Suprapubic skin (tissue), 4 donors: ENCODE measurements at regions not wholly inside any gene's neighbourhood (a gene's known extent, or its start where the extent isn't known, plus 50 kb on each side); places are given as distances from the start of the nearest gene placed in this dataset.

ENCODE experiments used
- DNase-seq, 2 donors: peaks; one replicate each; pipeline ENCODE4 v3.0.0-alpha.2; 2019; ENCODE audit warnings: low spot score in 2 of 2
- H3K27ac ChIP-seq: fragments of 200-600 bp; sonication (generic); one replicate; pipeline ENCODE4 v1.5.1; 2019
- H3K27me3 ChIP-seq: fragments of 200-600 bp; sonication (generic); one replicate; pipeline ENCODE4 v1.5.1; 2019
- H3K36me3 ChIP-seq: fragments of 200-600 bp; sonication (generic); one replicate; pipeline ENCODE4 v1.5.1; 2019
- H3K4me1 ChIP-seq: fragments of 200-600 bp; sonication (generic); one replicate; pipeline ENCODE4 v1.5.1; 2019
- H3K4me3 ChIP-seq: fragments of 200-600 bp; sonication (generic); one replicate; pipeline ENCODE4 v1.5.1; 2019; ENCODE audit warnings: mild to moderate bottlenecking
- H3K9me3 ChIP-seq: fragments of 200-600 bp; sonication (generic); one replicate; pipeline ENCODE4 v1.5.1; 2019
- EP300 ChIP-seq: sonication (generic); formaldehyde crosslinking; IDR thresholded peaks from one replicate; pipeline ENCODE4 v1.6.1; 2017; ENCODE audit warnings: antibody characterized with exemption
- POLR2A ChIP-seq, 2 donors: fragments of 450-650 bp; IDR thresholded peaks; one replicate each; pipeline ENCODE4 v1.6.1; 2017; ENCODE audit warnings: antibody characterized with exemption in 2 of 2, mild to moderate bottlenecking in 2 of 2, moderate library complexity in 2 of 2
- POLR2AphosphoS5 ChIP-seq, 3 donors: sonication (generic); formaldehyde crosslinking; IDR thresholded peaks; one replicate each; pipeline ENCODE4 v1.6.1; 2017; ENCODE audit warnings: antibody characterized with exemption in 3 of 3
- WGBS: methylation state at CpG from one replicate; pipeline ENCODE4 v1.1.5; 2018; 5-methylcytosine and 5-hydroxymethylcytosine counted together
- TF ChIP-seq, protein P1 (sequence below), 2 donors: fragments of 200-600 bp in 1 of 2; fragments of 450-650 bp in 1 of 2; sonication (generic) in 1 of 2; IDR thresholded peaks; one replicate each; pipeline ENCODE4 v1.5.1; 2016 to 2019; ENCODE audit warnings: antibody characterized with exemption in 2 of 2, mild to moderate bottlenecking in 1 of 2, moderate library complexity in 1 of 2

DNA sequence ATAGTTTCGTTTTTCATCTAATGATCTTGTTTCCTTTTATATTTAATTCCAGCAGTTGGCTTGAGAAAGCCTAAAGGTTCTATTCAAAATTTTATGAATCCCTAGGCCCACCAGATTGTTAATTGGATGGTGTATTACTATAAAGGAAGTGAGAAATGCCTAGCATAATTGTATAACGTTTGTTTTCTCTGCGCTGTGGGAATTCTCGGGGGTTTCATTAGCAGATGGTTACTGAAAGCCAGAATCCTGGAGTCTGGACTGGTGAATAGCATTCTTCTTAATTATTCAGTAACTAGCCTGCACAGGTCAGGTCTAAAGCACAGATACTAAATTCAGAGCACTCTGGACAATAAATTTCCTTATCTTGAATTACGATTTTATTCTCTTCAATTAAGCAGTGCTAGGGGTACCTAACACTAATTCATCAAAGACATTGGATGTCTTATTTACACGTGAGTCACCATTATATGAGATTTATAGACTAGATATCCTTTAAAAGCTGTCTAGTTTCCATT, 459.4 kb downstream of the DTHD1 start:
- no peak for DNase-seq
- WGBS: 34% methylated on average over 6 of the region's 6 CpGs
- Histone ChIP-seq H3K4me1 (peaks cover 2% of the 10 kb centered on the region), H3K36me3 (no peaks in the 10 kb centered on the region), H3K27ac (no peak overlapping the region), H3K27me3 (no peaks in the 10 kb centered on the region), H3K4me3 (no peak overlapping the region), H3K9me3 (no peaks in the 10 kb centered on the region)
- TF ChIP-seq POLR2A (IDR thresholded peaks at IDR 0.05): no peak
- TF ChIP-seq, protein P1, sequence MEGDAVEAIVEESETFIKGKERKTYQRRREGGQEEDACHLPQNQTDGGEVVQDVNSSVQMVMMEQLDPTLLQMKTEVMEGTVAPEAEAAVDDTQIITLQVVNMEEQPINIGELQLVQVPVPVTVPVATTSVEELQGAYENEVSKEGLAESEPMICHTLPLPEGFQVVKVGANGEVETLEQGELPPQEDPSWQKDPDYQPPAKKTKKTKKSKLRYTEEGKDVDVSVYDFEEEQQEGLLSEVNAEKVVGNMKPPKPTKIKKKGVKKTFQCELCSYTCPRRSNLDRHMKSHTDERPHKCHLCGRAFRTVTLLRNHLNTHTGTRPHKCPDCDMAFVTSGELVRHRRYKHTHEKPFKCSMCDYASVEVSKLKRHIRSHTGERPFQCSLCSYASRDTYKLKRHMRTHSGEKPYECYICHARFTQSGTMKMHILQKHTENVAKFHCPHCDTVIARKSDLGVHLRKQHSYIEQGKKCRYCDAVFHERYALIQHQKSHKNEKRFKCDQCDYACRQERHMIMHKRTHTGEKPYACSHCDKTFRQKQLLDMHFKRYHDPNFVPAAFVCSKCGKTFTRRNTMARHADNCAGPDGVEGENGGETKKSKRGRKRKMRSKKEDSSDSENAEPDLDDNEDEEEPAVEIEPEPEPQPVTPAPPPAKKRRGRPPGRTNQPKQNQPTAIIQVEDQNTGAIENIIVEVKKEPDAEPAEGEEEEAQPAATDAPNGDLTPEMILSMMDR (IDR thresholded peaks at IDR 0.05): no peak
- TF ChIP-seq POLR2AphosphoS5 (IDR thresholded peaks at IDR 0.05): no peak
- no peak for TF ChIP-seq EP300

DNA sequence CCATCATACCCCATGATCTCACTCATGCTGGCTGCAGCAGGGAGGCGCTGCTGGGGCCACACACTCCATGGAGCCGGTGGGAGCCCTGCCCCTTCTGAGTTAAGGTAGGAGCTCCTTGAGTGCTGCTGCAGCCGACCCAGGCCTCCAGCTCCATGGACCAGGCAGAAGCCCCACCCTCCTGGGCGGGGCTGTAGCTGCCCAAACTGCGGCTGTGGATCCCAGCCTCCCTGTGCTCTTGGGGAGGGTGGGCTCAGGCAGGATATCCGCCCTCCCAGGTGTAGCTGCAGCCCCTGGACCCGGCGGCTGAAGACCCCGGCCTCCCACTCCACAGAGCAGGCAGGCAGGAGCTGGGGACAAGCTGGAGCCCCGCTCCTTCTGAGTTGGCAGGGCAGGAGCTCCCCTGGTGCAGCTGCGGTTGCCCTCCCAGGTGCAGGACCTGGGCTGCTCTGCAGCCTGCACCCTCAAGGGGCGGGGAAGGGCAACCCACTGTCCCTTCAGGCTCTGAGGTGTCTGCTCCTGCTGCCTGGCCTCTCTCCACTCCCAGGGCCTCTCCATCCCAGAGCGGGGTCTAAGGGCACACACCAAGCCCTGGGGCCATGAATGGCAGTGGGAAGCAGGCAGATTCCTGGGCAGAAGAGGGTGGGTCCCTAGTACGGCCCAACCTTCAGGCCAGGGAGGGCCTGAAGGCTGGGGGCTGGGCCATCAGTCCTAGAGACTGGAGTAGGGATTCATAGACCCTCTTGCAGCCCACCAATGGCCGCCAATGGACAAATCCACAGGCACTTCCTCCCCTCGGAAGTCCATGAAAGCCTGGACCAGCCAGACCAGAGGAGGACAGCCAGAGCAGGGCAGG, 466.1 kb downstream of the DTHD1 start:
- Histone ChIP-seq H3K36me3 (no peaks in the 10 kb centered on the region), H3K27me3 (no peaks in the 10 kb centered on the region), H3K4me1 (peaks cover 2% of the 10 kb centered on the region), H3K9me3 (no peaks in the 10 kb centered on the region), H3K4me3 (no peak overlapping the region), H3K27ac (no peak overlapping the region)
- TF ChIP-seq EP300: no peak
- no peak for TF ChIP-seq POLR2A (IDR thresholded peaks at IDR 0.05)
- TF ChIP-seq, protein P1 (IDR thresholded peaks at IDR 0.05): no peak
- TF ChIP-seq POLR2AphosphoS5 (IDR thresholded peaks at IDR 0.05): no peak
- WGBS: 89% methylated on average over 3 of the region's 16 CpGs
- no peak for DNase-seq

DNA sequence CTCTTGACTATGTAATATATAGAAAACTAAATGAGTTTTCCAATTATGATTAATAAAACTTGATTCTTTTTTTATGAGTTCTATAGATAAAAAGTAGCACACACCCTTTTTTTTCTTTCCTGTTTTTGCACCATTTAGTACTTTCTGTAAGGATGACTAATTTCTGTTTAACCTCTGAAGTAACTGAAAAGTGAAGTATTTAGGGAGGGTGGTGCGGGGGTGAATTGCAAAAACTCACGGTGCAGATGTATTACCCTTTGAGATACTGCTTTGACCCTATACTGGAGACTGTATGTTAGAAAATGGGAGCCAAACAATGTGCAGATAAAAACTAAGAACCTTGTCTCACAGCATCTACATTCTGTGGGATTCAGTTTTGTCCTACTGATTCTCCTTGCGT, 471.6 kb downstream of the DTHD1 start:
- no peaks in the 10 kb centered on the region for H3K9me3 ChIP-seq
- H3K4me1 ChIP-seq: peaks cover 2% of the 10 kb centered on the region
- H3K36me3 ChIP-seq: no peaks in the 10 kb centered on the region
- DNase-seq: no peak
- no peaks in the 10 kb centered on the region for H3K27me3 ChIP-seq
- no peak overlapping the region for H3K27ac ChIP-seq
- no peak for TF ChIP-seq EP300
- TF ChIP-seq POLR2AphosphoS5 (IDR thresholded peaks at IDR 0.05): no peak
- TF ChIP-seq, protein P1 (IDR thresholded peaks at IDR 0.05): no peak
- TF ChIP-seq POLR2A (IDR thresholded peaks at IDR 0.05): no peak
- no peak overlapping the region for H3K4me3 ChIP-seq
- 86% methylated on average over 3 of the region's 3 CpGs for WGBS

DNA sequence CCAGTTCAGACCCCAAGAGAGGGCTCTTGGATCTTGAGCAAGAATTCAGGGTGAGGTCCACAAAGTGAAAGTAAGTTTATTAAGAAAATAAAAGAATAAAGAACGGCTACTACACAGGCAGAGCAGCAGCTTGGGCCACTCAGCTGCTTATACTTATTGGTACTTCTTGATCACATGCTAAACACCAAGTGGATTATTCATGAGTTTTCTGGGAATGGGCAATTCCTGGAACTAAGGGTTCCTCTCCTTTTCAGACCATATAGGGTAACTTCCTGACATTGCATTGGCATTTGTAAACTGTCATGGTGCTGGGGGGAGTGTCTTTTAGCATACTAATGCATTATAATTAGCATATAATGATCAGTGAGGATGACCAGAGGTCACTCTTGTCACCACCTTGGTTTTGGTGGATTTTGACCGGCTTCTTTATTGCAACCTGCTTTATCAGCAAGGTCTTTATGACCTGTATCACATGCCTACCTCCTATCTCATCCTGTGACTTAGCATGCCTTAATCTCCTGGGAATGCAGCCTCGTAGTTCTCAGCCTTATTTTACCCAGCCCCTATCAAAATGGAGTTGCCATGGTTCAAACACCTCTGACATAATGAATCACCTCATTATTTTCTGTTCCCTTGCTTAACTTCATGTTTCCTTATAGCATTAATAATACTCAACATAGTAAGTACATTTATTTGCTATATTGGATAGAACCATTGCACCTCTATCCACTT, 476.3 kb downstream of the DTHD1 start:
- H3K36me3 ChIP-seq: no peaks in the 10 kb centered on the region
- no peak for DNase-seq
- H3K9me3 ChIP-seq: no peaks in the 10 kb centered on the region
- no peaks in the 10 kb centered on the region for H3K27me3 ChIP-seq
- 68% methylated on average over 3 of the region's 3 CpGs for whole genome bisulfite sequencing
- H3K27ac ChIP-seq: no peak overlapping the region
- H3K4me1 ChIP-seq: no peaks in the 10 kb centered on the region
- H3K4me3 ChIP-seq: no peak overlapping the region
- TF ChIP-seq, protein P1 (IDR thresholded peaks at IDR 0.05): no peak
- no peak for TF ChIP-seq POLR2AphosphoS5 (IDR thresholded peaks at IDR 0.05)
- TF ChIP-seq POLR2A (IDR thresholded peaks at IDR 0.05): no peak
- no peak for TF ChIP-seq EP300
